A549 (cell line): ENCODE measurements at regions not wholly inside any gene's neighbourhood (a gene's known extent, or its start where the extent isn't known, plus 50 kb on each side); places are given as distances from the start of the nearest gene placed in this dataset.

Source experiments
- ATAC-seq, 2 experiments: fragments of 200-7000 bp in 1 of 2; fragments of >200 bp in 1 of 2; cut with Nextera tagmentation in 1 of 2; cut with Tn5 transposase in 1 of 2; 3 replicates each; pipeline versions ENCODE4 v1.8.0 to v1.9.1; 2018 to 2020; ENCODE audit warnings: mild to moderate bottlenecking in 1 of 2, moderate library complexity in 1 of 2
- CTCF ChIA-PET: fragments of 300-600 bp; sonication (Branson Sonifier 250); formaldehyde crosslinking; extraction: SDS; loops from one replicate; lab custom pipeline; 2021; ENCODE audit warnings: antibody characterized with exemption, inconsistent platforms; lab: Yijun Ruan, JAX
- POLR2A ChIA-PET: fragments of 350-600 bp; formaldehyde crosslinking; extraction: SDS; loops from one replicate; lab custom pipeline; 2021; ENCODE audit warnings: antibody characterized with exemption, inconsistent platforms; lab: Yijun Ruan, JAX
- DNase-seq, 2 experiments: peaks; one replicate each; pipeline versions ENCODE4 v3.0.0 to v3.0.0-alpha.2; 2011 to 2016; ENCODE audit warnings: low read depth in 1 of 2, low spot score in 1 of 2
- FAIRE-seq: peaks from 2 replicates; lab custom pipeline; 2011; peaks lifted over from hg19 to GRCh38; lab: Jason Lieb, UNC
- H3K27ac ChIP-seq, 2 experiments: fragments of >200 bp; sonication (Bioruptor Twin); formaldehyde crosslinking; 3 replicates each; pipeline ENCODE4 v1.5.1; 2016 to 2017
- H3K4me1 ChIP-seq: fragments of >200 bp; sonication (Bioruptor Twin); formaldehyde crosslinking; 3 replicates; pipeline ENCODE4 v1.6.1; 2016
- H3K4me2 ChIP-seq: fragments of >200 bp; sonication (Bioruptor Twin); formaldehyde crosslinking; 3 replicates; pipeline ENCODE4 v1.6.1; 2016
- H3K4me3 ChIP-seq: fragments of >200 bp; sonication (Bioruptor Twin); formaldehyde crosslinking; 3 replicates; pipeline ENCODE4 v1.5.1; 2016
- H3K9me3 ChIP-seq: fragments of >200 bp; sonication (Bioruptor Twin); formaldehyde crosslinking; 3 replicates; pipeline ENCODE4 v1.6.1; 2016
- CBX8 ChIP-seq: fragments of 200-600 bp; sonication (generic); IDR thresholded peaks from 2 replicates; pipeline ENCODE4 v1.6.1; 2016
- ESRRA ChIP-seq: fragments of 150-350 bp; IDR thresholded peaks from 2 replicates; pipeline ENCODE4 v1.6.1; 2014; ENCODE audit warnings: mild to moderate bottlenecking, low read length, borderline replicate concordance
- FOSB ChIP-seq: fragments of 250-450 bp; sonication (Bioruptor Pico); IDR thresholded peaks from 2 replicates; pipeline ENCODE4 v1.5.0; 2020; ENCODE audit warnings: mild to moderate bottlenecking, moderate library complexity
- GATA3 ChIP-seq: IDR thresholded peaks from 2 replicates; pipeline ENCODE4 v1.6.1; 2012; ENCODE audit warnings: borderline replicate concordance
- HDAC2 ChIP-seq: fragments of 200-600 bp; sonication (generic); IDR thresholded peaks from 2 replicates; pipeline ENCODE4 v1.6.1; 2016
- HEYL ChIP-seq: fragments of 250-450 bp; sonication (Bioruptor Pico); IDR thresholded peaks from 2 replicates; pipeline ENCODE4 v1.8.0; 2021; ENCODE audit warnings: mild to moderate bottlenecking, moderate library complexity
- HOXB5 ChIP-seq: fragments of 250-450 bp; sonication (Bioruptor Pico); IDR thresholded peaks from 2 replicates; pipeline ENCODE4 v1.5.0; 2020; ENCODE audit warnings: mild to moderate bottlenecking, moderate library complexity
- MYC ChIP-seq: IDR thresholded peaks from 2 replicates; pipeline ENCODE4 v1.6.1; 2012; ENCODE audit warnings: mild to moderate bottlenecking, inconsistent platforms, low read length, improper control_type of control experiment, borderline replicate concordance
- NFE2L2 ChIP-seq: fragments of 150-350 bp; conservative IDR thresholded peaks from 2 replicates; pipeline ENCODE4 v1.6.1; 2014; ENCODE audit warnings: low read length
- RAD21 ChIP-seq, 2 experiments: fragments of >200 bp in 1 of 2; sonication (Bioruptor Twin) in 1 of 2; formaldehyde crosslinking in 1 of 2; IDR thresholded peaks in 1 of 2; conservative IDR thresholded peaks in 1 of 2; 2 replicates in 1 of 2; 3 replicates in 1 of 2; pipeline ENCODE4 v1.6.1; 2012 to 2018; ENCODE audit warnings: inconsistent platforms in 1 of 2
- RARB ChIP-seq: fragments of 250-450 bp; sonication (Bioruptor Pico); IDR thresholded peaks from 2 replicates; pipeline ENCODE4 v1.8.0; 2021; ENCODE audit warnings: mild to moderate bottlenecking, moderate library complexity
- RCOR1 ChIP-seq: fragments of 150-350 bp; IDR thresholded peaks from 2 replicates; pipeline ENCODE4 v1.6.1; 2014; ENCODE audit warnings: antibody characterized with exemption, low read length, low read depth
- RFX5 ChIP-seq: fragments of 450-650 bp; IDR thresholded peaks from 2 replicates; pipeline ENCODE4 v1.7.1; 2014; ENCODE audit warnings: antibody characterized with exemption, mild to moderate bottlenecking, moderate library complexity
- RNF2 ChIP-seq: fragments of 200-600 bp; sonication (generic); IDR thresholded peaks from 2 replicates; pipeline ENCODE4 v1.6.1; 2016; ENCODE audit warnings: low read depth, mild to moderate bottlenecking, antibody characterized with exemption, moderate library complexity, borderline replicate concordance
- TP53 ChIP-seq: fragments of 250-450 bp; sonication (Bioruptor Pico); IDR thresholded peaks from 2 replicates; pipeline ENCODE4 v1.5.0; 2021; ENCODE audit warnings: mild to moderate bottlenecking, moderate library complexity
- ZNF302 ChIP-seq: fragments of 250-450 bp; sonication (Bioruptor Pico); IDR thresholded peaks from 2 replicates; pipeline ENCODE4 v1.9.0; 2021; ENCODE audit warnings: inconsistent platforms, mild to moderate bottlenecking, moderate library complexity
- WGBS: methylation state at CpG from one replicate; pipeline ENCODE4 v1.1.6; 2017; ENCODE audit errors: missing lambda C conversion rate; 5-methylcytosine and 5-hydroxymethylcytosine counted together
- TF ChIP-seq, protein P1 (sequence below): fragments of 250-450 bp; sonication (Bioruptor Pico); IDR thresholded peaks from 2 replicates; pipeline ENCODE4 v1.5.0; 2021; ENCODE audit warnings: mild to moderate bottlenecking, moderate library complexity, borderline replicate concordance
- TF ChIP-seq, protein P2 (sequence below): IDR thresholded peaks from 2 replicates; pipeline ENCODE4 v1.6.1; 2012
- TF ChIP-seq, protein P3 (sequence below): fragments of >200 bp; sonication (Bioruptor Twin); formaldehyde crosslinking; IDR thresholded peaks from 2 replicates; pipeline ENCODE4 v1.6.1; 2016
- TF ChIP-seq, protein P4 (sequence below): fragments of 250-450 bp; sonication (Bioruptor Pico); IDR thresholded peaks from 2 replicates; pipeline ENCODE4 v1.5.0; 2020; ENCODE audit warnings: low read depth, mild to moderate bottlenecking, moderate library complexity
- TF ChIP-seq, protein P5 (sequence below): IDR thresholded peaks from 2 replicates; pipeline ENCODE4 v1.6.1; 2012; ENCODE audit warnings: low read depth, borderline replicate concordance

DNA sequence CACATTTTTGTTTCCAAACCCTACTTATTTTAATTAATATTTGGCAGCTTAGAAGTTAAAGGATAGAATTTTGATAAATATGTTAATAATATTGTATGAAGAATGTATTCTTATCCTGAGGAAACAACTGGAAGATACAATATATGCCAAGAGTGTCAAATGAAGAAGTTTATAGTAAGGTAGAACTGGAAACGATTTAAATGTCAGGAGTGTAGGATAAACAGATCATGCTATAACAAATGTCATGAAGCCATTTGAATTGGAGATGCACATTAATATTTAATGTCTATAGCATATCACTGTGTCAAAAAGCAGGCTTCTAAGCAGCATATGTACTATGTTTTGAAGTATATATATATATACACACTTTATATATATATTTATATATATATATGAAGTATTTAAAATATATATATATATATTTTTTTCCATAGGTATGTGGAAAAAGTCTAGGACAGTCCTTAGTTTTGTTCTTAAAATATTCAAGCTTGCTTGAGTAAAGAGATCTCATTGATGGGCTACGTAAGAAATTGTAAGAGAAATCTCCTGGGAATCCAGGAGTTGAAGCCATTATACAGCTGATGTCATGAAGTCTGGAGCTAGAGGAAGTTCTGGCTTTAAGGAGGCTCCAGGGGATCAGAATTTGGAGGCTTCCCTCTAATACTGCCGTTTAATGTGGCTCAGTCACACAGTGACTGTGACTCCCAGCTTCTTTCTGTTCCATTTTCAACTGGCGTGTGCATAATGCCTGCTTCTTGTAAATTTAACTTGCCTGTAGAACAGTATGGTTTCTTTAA, 79.9 kb upstream of the MYCBP2 start:
- H3K27ac ChIP-seq: no peak overlapping the region
- no peak overlapping the region for H3K4me2 ChIP-seq
- no peaks in the 10 kb centered on the region for H3K9me3 ChIP-seq
- 42% methylated on average over 4 of the region's 4 CpGs for WGBS
- no peak for ATAC-seq
- no peak overlapping the region for H3K4me3 ChIP-seq
- POLR2A ChIA-PET: no interaction called here
- no peak for DNase-seq
- no peak for FAIRE-seq
- H3K4me1 ChIP-seq: no peaks in the 10 kb centered on the region
- CTCF ChIA-PET: no interaction called here
- TF ChIP-seq NFE2L2: no peak
- no peak for TF ChIP-seq HOXB5 (CRISPR knock-in tag)
- TF ChIP-seq RFX5: no peak
- TF ChIP-seq HEYL (CRISPR knock-in tag): no peak
- TF ChIP-seq, protein P1, sequence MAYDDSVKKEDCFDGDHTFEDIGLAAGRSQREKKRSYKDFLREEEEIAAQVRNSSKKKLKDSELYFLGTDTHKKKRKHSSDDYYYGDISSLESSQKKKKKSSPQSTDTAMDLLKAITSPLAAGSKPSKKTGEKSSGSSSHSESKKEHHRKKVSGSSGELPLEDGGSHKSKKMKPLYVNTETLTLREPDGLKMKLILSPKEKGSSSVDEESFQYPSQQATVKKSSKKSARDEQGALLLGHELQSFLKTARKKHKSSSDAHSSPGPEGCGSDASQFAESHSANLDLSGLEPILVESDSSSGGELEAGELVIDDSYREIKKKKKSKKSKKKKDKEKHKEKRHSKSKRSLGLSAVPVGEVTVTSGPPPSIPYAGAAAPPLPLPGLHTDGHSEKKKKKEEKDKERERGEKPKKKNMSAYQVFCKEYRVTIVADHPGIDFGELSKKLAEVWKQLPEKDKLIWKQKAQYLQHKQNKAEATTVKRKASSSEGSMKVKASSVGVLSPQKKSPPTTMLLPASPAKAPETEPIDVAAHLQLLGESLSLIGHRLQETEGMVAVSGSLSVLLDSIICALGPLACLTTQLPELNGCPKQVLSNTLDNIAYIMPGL (CRISPR knock-in tag): no peak
- no peak for TF ChIP-seq HDAC2
- TF ChIP-seq MYC: no peak
- no peak for TF ChIP-seq FOSB
- no peak for TF ChIP-seq CBX8
- TF ChIP-seq ESRRA: no peak
- TF ChIP-seq RNF2: no peak
- TF ChIP-seq, protein P2, sequence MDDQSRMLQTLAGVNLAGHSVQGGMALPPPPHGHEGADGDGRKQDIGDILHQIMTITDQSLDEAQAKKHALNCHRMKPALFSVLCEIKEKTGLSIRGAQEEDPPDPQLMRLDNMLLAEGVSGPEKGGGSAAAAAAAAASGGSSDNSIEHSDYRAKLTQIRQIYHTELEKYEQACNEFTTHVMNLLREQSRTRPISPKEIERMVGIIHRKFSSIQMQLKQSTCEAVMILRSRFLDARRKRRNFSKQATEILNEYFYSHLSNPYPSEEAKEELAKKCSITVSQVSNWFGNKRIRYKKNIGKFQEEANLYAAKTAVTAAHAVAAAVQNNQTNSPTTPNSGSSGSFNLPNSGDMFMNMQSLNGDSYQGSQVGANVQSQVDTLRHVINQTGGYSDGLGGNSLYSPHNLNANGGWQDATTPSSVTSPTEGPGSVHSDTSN: no peak
- TF ChIP-seq, protein P3, sequence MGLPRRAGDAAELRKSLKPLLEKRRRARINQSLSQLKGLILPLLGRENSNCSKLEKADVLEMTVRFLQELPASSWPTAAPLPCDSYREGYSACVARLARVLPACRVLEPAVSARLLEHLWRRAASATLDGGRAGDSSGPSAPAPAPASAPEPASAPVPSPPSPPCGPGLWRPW: no peak
- TF ChIP-seq, protein P4, sequence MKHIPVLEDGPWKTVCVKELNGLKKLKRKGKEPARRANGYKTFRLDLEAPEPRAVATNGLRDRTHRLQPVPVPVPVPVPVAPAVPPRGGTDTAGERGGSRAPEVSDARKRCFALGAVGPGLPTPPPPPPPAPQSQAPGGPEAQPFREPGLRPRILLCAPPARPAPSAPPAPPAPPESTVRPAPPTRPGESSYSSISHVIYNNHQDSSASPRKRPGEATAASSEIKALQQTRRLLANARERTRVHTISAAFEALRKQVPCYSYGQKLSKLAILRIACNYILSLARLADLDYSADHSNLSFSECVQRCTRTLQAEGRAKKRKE (CRISPR knock-in tag): no peak
- TF ChIP-seq RAD21 (conservative IDR thresholded peaks at IDR 0.05 in 1 of 2, IDR thresholded peaks at IDR 0.05 in 1 of 2): no peak
- TF ChIP-seq TP53 (CRISPR knock-in tag): no peak

DNA sequence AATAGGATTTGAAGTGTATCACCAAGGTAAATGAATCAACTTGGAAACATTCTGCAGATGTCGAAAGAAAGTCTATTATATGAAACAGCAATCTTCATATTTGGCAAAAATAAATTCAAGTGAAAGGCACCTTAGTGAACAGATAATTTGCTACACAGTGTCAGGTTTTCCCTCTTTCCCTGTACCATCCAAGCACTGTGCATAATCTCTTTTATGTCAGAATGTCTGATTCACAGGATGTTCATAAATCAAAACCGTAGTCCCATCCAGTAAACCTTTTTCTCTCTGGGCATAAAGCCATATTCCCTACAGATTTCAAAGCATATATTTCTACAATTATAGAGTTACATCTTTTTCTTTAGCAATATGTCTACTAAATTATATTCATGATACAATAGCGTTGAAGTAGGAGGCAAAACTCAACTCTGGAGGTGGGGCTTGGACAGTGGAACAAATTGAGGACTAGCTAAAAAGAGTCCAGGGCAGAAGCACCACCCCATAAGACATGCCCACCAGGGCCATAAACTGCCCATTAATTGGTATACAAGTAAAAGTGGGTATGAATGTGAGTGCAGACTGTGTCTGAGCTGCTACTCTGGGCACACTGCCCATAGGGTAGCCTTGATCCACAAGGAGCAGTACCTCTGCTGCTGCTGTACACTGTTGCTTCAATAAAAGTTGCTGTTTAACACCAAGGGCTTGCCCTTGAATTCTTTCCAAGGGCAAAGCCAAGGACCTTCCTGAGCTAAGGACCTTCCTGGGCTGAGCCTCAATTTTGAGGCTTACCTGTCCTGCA, 72.1 kb upstream of the MYCBP2 start:
- no peak overlapping the region for H3K4me2 ChIP-seq
- DNase-seq: no peak
- CTCF ChIA-PET: no interaction called here
- ATAC-seq: no peak
- 40% methylated on average over 3 of the region's 3 CpGs for WGBS
- H3K4me3 ChIP-seq: no peak overlapping the region
- POLR2A ChIA-PET: no interaction called here
- no peak for FAIRE-seq
- H3K4me1 ChIP-seq: no peaks in the 10 kb centered on the region
- H3K27ac ChIP-seq: no peak overlapping the region
- H3K9me3 ChIP-seq: no peaks in the 10 kb centered on the region
- TF ChIP-seq, protein P5, sequence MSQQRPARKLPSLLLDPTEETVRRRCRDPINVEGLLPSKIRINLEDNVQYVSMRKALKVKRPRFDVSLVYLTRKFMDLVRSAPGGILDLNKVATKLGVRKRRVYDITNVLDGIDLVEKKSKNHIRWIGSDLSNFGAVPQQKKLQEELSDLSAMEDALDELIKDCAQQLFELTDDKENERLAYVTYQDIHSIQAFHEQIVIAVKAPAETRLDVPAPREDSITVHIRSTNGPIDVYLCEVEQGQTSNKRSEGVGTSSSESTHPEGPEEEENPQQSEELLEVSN: no peak
- TF ChIP-seq RARB: no peak
- no peak for TF ChIP-seq RCOR1
- no peak for TF ChIP-seq GATA3
- no peak for TF ChIP-seq ZNF302 (CRISPR knock-in tag)
